IPS-15b (cell line): ENCODE measurements at regions not wholly inside any gene's neighbourhood (a gene's known extent, or its start where the extent isn't known, plus 50 kb on each side); places are given as distances from the start of the nearest gene placed in this dataset.
"Not testable (repeated sequence)": the region's sequence is repeated elsewhere in the genome, so short reads cannot be mapped to it uniquely, and the experiment has no call there.

Source experiments
- H3K27me3 ChIP-seq: one replicate; pipeline ENCODE4 v1.6.1; 2013; ENCODE audit warnings: low read length; ENCODE audit not compliant: control insufficient read depth, insufficient read depth
- H3K36me3 ChIP-seq: one replicate; pipeline ENCODE4 v1.6.1; 2013; ENCODE audit warnings: low read length; ENCODE audit not compliant: control insufficient read depth, insufficient read depth
- H3K4me1 ChIP-seq: one replicate; pipeline ENCODE4 v1.6.1; 2013; ENCODE audit warnings: mild to moderate bottlenecking, low read length; ENCODE audit not compliant: control insufficient read depth, insufficient read depth
- H3K4me3 ChIP-seq: one replicate; pipeline ENCODE4 v1.5.1; 2013; ENCODE audit warnings: low read depth, low read length
- H3K9ac ChIP-seq: one replicate; pipeline ENCODE4 v1.6.1; 2013; ENCODE audit warnings: low read depth, mild to moderate bottlenecking, low read length
- H3K9me3 ChIP-seq: one replicate; pipeline ENCODE4 v1.6.1; 2013; ENCODE audit warnings: mild to moderate bottlenecking, low read length; ENCODE audit not compliant: control insufficient read depth, insufficient read depth

DNA sequence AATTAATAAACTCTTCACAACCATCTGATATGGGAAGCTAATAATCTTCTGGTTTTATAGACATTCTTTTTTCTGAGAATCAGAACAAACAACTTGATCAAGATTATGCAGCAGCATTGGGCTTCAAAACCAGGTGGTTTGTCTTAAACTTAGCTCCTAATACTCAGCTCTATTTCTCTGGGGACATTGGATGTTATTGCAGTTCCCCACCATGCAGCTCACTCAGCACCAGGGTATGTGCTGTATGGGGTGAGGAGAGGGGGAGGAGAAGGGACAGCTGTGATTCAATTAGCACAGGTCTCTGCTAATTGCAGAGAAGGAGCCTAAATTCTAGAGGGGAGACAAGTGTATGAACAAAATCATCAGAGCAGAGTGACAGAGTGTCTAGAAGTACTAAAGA lies 210.7 kb upstream of the TNC start:
- Histone ChIP-seq H3K36me3 (no peaks in the 10 kb centered on the region), H3K9me3 (no peaks in the 10 kb centered on the region), H3K4me3 (no peak overlapping the region), H3K4me1 (no peaks in the 10 kb centered on the region), H3K9ac (no peak overlapping the region), H3K27me3 (no peaks in the 10 kb centered on the region)

GRCh38 chr9:115333277-115334070 lies 215.5 kb upstream of the TNC start:
- H3K4me3 ChIP-seq: no peak overlapping the region
- H3K4me1 ChIP-seq: no peaks in the 10 kb centered on the region
- H3K9ac ChIP-seq: no peak overlapping the region
- no peaks in the 10 kb centered on the region for H3K27me3 ChIP-seq
- H3K36me3 ChIP-seq: no peaks in the 10 kb centered on the region
- H3K9me3 ChIP-seq: no peaks in the 10 kb centered on the region

DNA sequence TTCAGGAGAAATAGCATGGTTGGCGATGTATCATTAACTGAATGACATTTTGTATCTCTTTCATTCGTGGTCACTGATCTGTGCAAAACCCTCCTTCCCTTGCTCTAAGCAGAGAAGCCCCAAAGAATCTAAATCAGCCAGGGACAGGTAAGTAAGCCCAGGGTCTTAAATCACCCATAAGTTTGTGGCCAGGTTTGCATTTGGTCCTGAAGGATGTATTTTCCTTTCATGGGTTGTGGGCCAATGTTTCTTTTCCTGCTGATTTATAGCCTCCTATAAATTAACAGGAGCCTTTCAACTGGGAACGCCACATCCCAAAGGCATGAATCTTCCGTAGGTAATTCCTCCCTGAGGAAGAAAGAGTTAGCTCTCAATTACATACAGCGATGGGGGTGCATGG lies 217.5 kb upstream of the TNC start:
- no peaks in the 10 kb centered on the region for H3K4me1 ChIP-seq
- no peak overlapping the region for H3K9ac ChIP-seq
- no peaks in the 10 kb centered on the region for H3K9me3 ChIP-seq
- no peaks in the 10 kb centered on the region for H3K27me3 ChIP-seq
- no peak overlapping the region for H3K4me3 ChIP-seq
- H3K36me3 ChIP-seq: no peaks in the 10 kb centered on the region

GRCh38 chr9:115340314-115340713 lies 222.4 kb upstream of the TNC start:
- Histone ChIP-seq H3K27me3 (no peaks in the 10 kb centered on the region), H3K4me3 (no peak overlapping the region), H3K4me1 (peaks cover 5% of the 10 kb centered on the region), H3K36me3 (no peaks in the 10 kb centered on the region), H3K9ac (no peak overlapping the region), H3K9me3 (no peaks in the 10 kb centered on the region)

DNA sequence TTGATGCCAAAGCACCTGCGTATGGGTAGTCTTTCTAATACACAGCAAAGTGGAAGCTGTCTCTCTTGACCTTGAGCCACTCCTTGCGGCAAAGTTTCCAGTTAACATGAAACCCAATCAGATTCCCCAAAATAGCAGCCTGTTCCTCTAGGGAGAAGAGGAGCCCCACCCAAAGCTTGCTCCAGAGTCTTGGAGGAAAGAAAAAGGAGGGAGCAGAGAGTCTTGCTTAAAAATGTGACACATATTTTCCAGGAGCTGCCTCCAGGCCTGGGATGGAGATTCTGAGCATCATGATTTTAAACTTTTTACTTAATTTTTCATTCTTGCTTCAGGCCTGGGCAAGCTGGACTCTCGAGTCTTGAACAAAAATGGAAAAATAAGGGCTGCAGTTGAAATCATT lies 223.5 kb upstream of the TNC start:
- H3K4me1 ChIP-seq: peaks cover 5% of the 10 kb centered on the region

DNA sequence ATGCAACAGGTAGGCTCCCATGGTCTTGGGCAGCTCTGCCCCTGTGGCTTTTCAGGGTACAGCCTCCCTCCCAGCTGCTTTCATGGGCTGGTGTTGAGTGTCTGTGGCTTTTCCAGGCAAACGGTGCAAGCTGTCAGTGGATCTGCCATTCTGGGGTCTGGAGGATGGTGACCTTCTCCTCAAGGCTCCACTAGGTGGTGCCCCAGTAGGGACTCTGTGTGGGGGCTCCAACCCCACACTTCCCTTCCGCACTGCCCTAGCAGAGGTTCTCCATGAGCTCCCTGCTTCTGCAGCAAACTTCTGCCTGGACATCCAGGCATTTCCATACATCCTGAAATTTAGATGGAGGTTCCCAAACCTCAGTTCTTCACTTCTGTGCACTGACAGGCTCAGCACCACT lies 229.8 kb upstream of the TNC start:
- not testable (repeated sequence) for H3K9ac ChIP-seq, H3K4me3 ChIP-seq, H3K4me1 ChIP-seq, H3K27me3 ChIP-seq, H3K9me3 ChIP-seq, H3K36me3 ChIP-seq

More for the DNA sequence above, 223.5 kb upstream of the TNC start:
- H3K9me3 ChIP-seq: no peaks in the 10 kb centered on the region
- no peaks in the 10 kb centered on the region for H3K36me3 ChIP-seq
- no peak overlapping the region for H3K4me3 ChIP-seq
- H3K27me3 ChIP-seq: no peaks in the 10 kb centered on the region
- H3K9ac ChIP-seq: no peak overlapping the region

GRCh38 chr9:115348936-115349335 lies 231.0 kb upstream of the TNC start:
- not testable (repeated sequence) for H3K4me1 ChIP-seq, H3K9ac ChIP-seq, H3K27me3 ChIP-seq, H3K4me3 ChIP-seq, H3K9me3 ChIP-seq, H3K36me3 ChIP-seq

DNA sequence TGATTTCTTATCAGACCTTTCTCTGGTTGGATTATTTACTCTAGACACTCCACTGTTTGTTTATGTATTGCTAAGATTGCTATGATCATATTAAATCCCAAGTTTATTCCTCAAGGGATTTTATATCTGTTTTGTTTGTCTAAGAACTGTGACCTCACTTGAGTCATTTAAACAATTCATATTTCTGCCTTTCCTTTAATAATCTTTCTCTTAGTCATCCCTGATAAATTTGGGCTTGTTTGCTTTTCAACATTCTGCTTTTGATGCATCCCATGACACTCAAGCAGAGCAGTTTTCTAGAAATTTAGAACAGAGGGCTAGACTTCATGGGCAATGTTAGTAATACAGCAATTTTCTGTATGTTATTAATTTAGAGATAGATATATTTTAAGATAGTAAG lies 231.6 kb upstream of the TNC start:
- Histone ChIP-seq H3K9ac (no peak overlapping the region), H3K4me1 (no peaks in the 10 kb centered on the region), H3K36me3 (no peaks in the 10 kb centered on the region), H3K4me3 (no peak overlapping the region), H3K27me3 (no peaks in the 10 kb centered on the region), H3K9me3 (peaks cover 5% of the 10 kb centered on the region)

DNA sequence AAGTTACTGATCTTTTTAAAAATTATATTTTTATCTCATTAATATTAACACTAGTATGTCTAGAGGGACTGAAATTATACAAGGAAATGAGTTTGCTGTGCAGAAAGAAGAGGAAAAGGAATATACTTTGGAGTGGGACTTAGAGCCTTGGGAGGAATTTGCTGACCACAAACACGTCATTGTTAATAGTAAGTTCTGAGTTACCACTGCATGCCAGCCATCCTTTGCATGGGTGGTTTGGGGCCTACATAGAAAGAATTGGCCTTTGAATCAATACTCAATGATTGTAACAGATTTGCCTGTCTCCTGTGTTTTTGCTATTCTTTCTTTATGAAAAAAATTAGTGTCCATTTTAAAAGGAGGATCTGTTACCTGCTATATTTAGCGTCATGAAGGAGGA lies 232.6 kb upstream of the TNC start:
- Histone ChIP-seq H3K4me1 (no peaks in the 10 kb centered on the region), H3K36me3 (no peaks in the 10 kb centered on the region), H3K27me3 (no peaks in the 10 kb centered on the region), H3K4me3 (no peak overlapping the region), H3K9ac (no peak overlapping the region), H3K9me3 (peaks cover 5% of the 10 kb centered on the region)

GRCh38 chr9:115353681-115354080 lies 235.7 kb upstream of the TNC start:
- no peak overlapping the region for H3K4me3 ChIP-seq
- no peak overlapping the region for H3K9ac ChIP-seq
- no peaks in the 10 kb centered on the region for H3K27me3 ChIP-seq
- no peaks in the 10 kb centered on the region for H3K4me1 ChIP-seq
- no peaks in the 10 kb centered on the region for H3K9me3 ChIP-seq
- no peaks in the 10 kb centered on the region for H3K36me3 ChIP-seq

- H3K36me3 ChIP-seq: no peaks in the 10 kb centered on the region
- no peaks in the 10 kb centered on the region for H3K4me1 ChIP-seq
- no peaks in the 10 kb centered on the region for H3K27me3 ChIP-seq
- H3K9me3 ChIP-seq: no peaks in the 10 kb centered on the region
- no peak overlapping the region for H3K4me3 ChIP-seq
- no peak overlapping the region for H3K9ac ChIP-seq
Observed at GRCh38 chr9:115357821-115358220, 239.9 kb upstream of the TNC start.

DNA sequence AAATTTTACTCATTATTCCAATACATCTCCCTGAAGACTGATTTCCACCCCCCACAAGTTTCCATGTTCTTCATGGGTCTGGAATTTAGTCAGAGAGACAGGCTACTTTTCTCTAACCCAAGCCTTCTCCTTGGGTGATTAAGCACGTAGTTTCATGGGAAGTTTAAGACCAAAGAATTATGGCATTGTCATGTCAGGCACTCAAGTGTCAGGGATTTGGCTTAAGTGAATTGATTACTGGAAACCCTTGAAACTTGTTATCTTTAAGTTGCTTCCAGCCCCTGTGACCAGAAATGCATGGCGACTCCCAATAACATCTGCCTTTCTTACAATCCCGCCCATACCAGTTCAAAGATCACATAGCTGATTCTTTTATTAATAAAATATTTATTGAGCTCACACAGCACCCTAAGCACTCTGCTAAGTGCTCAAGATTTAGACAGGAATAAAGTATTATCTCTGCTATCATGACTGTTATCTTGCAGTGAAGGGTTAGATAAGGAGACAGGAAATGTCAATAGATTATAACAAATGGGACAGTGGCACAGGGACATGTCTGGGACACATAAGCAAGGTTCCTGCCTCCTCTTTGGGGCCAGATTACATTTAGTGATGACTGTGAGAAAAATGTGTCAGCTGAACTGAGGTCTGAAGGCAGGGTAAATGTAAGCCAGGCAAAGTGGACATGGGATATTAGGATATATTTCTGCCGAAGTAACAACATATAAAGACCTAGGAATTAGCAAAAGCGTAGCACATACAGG lies 241.2 kb upstream of the TNC start:
- no peak overlapping the region for H3K9ac ChIP-seq
- H3K36me3 ChIP-seq: no peaks in the 10 kb centered on the region
- no peaks in the 10 kb centered on the region for H3K9me3 ChIP-seq
- H3K4me1 ChIP-seq: no peaks in the 10 kb centered on the region
- no peak overlapping the region for H3K4me3 ChIP-seq
- H3K27me3 ChIP-seq: no peaks in the 10 kb centered on the region
